ENCODE measurements at regions not wholly inside any gene's neighbourhood (a gene's known extent, or its start where the extent isn't known, plus 50 kb on each side); places are given as distances from the start of the nearest gene placed in this dataset.

DNA sequence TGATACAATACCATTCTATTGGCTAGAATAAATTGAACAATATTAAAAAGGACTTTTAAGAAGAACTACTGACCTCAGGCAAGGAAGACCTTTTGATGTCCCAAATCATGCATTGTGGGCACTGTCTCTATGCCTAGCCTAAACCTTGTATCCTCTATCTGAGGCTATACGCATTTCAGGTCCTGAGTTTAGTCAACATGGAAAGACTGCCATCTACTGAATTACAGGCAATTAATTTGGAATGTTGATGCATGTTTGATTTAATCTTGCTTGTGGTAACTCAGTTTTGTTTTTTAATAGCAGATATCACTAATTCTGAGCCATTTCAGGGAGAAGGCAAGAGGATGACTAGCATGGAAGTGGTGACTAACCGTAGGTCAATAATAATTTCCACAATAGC, 585.3 kb upstream of the CCNG1 start:
- H3K27me3 ChIP-seq: no peaks in the 10 kb centered on the region
- TF ChIP-seq CTCF (IDR thresholded peaks at IDR 0.05): no peak
- H3K36me3 ChIP-seq: no peaks in the 10 kb centered on the region
- H3K4me1 ChIP-seq (ENCODE audit: control insufficient read depth in 1 of 2, insufficient read depth in 1 of 2, low read depth in 1 of 2, low read length in 1 of 2): no peaks in the 10 kb centered on the region
- H3K27ac ChIP-seq: no peak overlapping the region
- no peak overlapping the region for H3K4me3 ChIP-seq (ENCODE audit: low read depth in 1 of 2, low read length in 1 of 2)
- H3K9me3 ChIP-seq: no peaks in the 10 kb centered on the region

DNA sequence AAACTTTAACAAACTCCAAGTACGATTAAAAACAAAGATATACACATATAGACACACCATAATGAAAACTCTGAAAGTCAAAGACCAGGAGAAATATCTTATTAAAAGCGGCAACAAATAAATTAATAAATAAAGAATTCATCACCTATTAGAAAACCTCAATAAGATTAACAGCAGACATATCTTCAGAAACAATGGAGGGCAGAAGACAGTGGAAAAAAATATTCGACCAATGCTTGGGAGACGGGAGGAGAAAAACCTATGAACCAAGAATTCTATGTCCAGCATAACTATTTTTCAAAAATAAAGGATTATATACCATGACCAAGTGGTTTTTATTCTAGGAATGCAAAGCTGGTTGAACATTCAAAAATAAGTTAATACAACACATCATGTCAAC, 578.6 kb upstream of the CCNG1 start:
- no peak overlapping the region for H3K27ac ChIP-seq
- H3K27me3 ChIP-seq: no peaks in the 10 kb centered on the region
- no peaks in the 10 kb centered on the region for H3K36me3 ChIP-seq
- no peak overlapping the region for H3K4me3 ChIP-seq (ENCODE audit: low read depth in 1 of 2, low read length in 1 of 2)
- no peak for TF ChIP-seq CTCF (IDR thresholded peaks at IDR 0.05)
- no peaks in the 10 kb centered on the region for H3K9me3 ChIP-seq
- H3K4me1 ChIP-seq (ENCODE audit: control insufficient read depth in 1 of 2, insufficient read depth in 1 of 2, low read depth in 1 of 2, low read length in 1 of 2): no peaks in the 10 kb centered on the region

DNA sequence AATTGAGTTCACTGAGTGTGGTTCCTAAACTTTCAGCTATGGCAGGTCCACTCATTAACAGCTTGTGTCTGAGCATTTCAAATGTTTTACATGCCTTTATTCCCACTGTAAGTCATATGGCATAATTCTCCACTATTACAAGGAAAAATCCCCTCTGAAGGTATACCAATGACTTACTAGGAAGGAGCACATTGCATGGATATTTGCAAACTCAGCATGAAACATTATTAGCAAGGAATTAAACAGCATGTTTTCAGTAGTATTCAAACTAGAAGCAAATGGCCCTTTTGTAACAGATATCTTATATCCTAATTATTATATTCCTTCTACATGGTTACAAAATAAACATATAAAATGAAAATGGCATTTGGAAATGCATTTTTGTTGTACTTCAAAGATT, 566.4 kb upstream of the CCNG1 start:
- H3K36me3 ChIP-seq: no peaks in the 10 kb centered on the region
- no peak overlapping the region for H3K4me3 ChIP-seq (ENCODE audit: low read depth in 1 of 2, low read length in 1 of 2)
- no peaks in the 10 kb centered on the region for H3K27me3 ChIP-seq
- no peaks in the 10 kb centered on the region for H3K9me3 ChIP-seq
- no peaks in the 10 kb centered on the region for H3K4me1 ChIP-seq (ENCODE audit: control insufficient read depth in 1 of 2, insufficient read depth in 1 of 2, low read depth in 1 of 2, low read length in 1 of 2)
- TF ChIP-seq CTCF (IDR thresholded peaks at IDR 0.05): no peak
- no peak overlapping the region for H3K27ac ChIP-seq

- no peak overlapping the region for H3K27ac ChIP-seq
- H3K9me3 ChIP-seq: no peaks in the 10 kb centered on the region
- no peak for TF ChIP-seq CTCF (IDR thresholded peaks at IDR 0.05)
Measured at GRCh38 chr5:162882629-162883028, 554.8 kb upstream of the CCNG1 start.

GRCh38 chr5:162886717-162887116, 550.7 kb upstream of the CCNG1 start:
- no peaks in the 10 kb centered on the region for H3K36me3 ChIP-seq
- no peaks in the 10 kb centered on the region for H3K27me3 ChIP-seq
- H3K4me3 ChIP-seq (ENCODE audit: low read depth in 1 of 2, low read length in 1 of 2): no peak overlapping the region
- no peak overlapping the region for H3K27ac ChIP-seq
- H3K9me3 ChIP-seq: no peaks in the 10 kb centered on the region
- no peak for TF ChIP-seq CTCF (IDR thresholded peaks at IDR 0.05)
- H3K4me1 ChIP-seq (ENCODE audit: control insufficient read depth in 1 of 2, insufficient read depth in 1 of 2, low read depth in 1 of 2, low read length in 1 of 2): no peaks in the 10 kb centered on the region

More at GRCh38 chr5:162882629-162883028, 554.8 kb upstream of the CCNG1 start:
- Histone ChIP-seq H3K4me1 (ENCODE audit: control insufficient read depth in 1 of 2, insufficient read depth in 1 of 2, low read depth in 1 of 2, low read length in 1 of 2) (no peaks in the 10 kb centered on the region), H3K27me3 (no peaks in the 10 kb centered on the region), H3K4me3 (ENCODE audit: low read depth in 1 of 2, low read length in 1 of 2) (no peak overlapping the region), H3K36me3 (no peaks in the 10 kb centered on the region)

DNA sequence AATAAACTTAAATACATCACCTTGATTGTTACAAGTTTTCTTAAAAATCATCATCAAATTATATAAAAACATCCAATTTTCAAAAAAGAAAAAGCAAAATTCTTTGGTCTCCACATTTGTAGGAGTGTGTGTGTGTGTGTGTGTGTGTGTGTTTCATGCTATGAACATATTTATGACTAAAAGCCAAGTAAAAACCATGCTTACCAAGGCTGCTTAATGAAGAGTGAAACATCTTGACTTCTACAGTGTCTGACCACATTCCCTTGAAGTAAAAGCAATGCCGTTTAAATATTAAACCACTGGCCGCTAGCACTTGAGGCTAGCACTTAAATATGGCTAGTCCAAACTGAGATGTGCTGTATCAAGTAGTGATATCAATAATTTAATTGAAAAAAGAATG, 549.1 kb upstream of the CCNG1 start:
- no peak for TF ChIP-seq CTCF (IDR thresholded peaks at IDR 0.05)
- no peaks in the 10 kb centered on the region for H3K9me3 ChIP-seq
- H3K27ac ChIP-seq: no peak overlapping the region
- no peak overlapping the region for H3K4me3 ChIP-seq (ENCODE audit: low read depth in 1 of 2, low read length in 1 of 2)
- H3K36me3 ChIP-seq: no peaks in the 10 kb centered on the region
- no peaks in the 10 kb centered on the region for H3K4me1 ChIP-seq (ENCODE audit: control insufficient read depth in 1 of 2, insufficient read depth in 1 of 2, low read depth in 1 of 2, low read length in 1 of 2)
- no peaks in the 10 kb centered on the region for H3K27me3 ChIP-seq

All from neutrophil (primary cell).